Pancreas (tissue), 10 donors: ENCODE measurements at regions not wholly inside any gene's neighbourhood (a gene's known extent, or its start where the extent isn't known, plus 50 kb on each side); places are given as distances from the start of the nearest gene placed in this dataset.

Experiments used
- ATAC-seq, 4 donors: fragments of 200-7000 bp; cut with Tn5 transposase; one replicate each; pipeline versions ENCODE4 v1.8.0 to v1.9.1; 2020; ENCODE audit warnings: mild to moderate bottlenecking in 4 of 4, moderate library complexity in 4 of 4
- DNase-seq, 6 donors: peaks; one replicate each; pipeline ENCODE4 v3.0.0-alpha.2; 2020
- FAIRE-seq: peaks from 2 replicates; lab custom pipeline; 2012; peaks lifted over from hg19 to GRCh38; lab: Jason Lieb, UNC
- H3K27ac ChIP-seq, 4 donors: fragments of 200-600 bp; sonication (generic); 1 replicate in 3 of 4; 2 replicates in 1 of 4; pipeline versions ENCODE4 v1.5.0 to v1.8.0; 2020
- H3K27me3 ChIP-seq, 4 donors: fragments of 200-600 bp; one replicate each; pipeline ENCODE4 v1.8.0; 2021
- H3K36me3 ChIP-seq, 3 donors: fragments of 200-600 bp; sonication (generic) in 1 of 3; one replicate each; pipeline versions ENCODE4 v1.5.0 to v1.8.0; 2020 to 2021
- H3K4me1 ChIP-seq, 3 donors: fragments of 200-600 bp; one replicate each; pipeline ENCODE4 v1.8.0; 2021
- H3K4me3 ChIP-seq, 4 donors: fragments of 200-600 bp; sonication (generic) in 2 of 4; one replicate each; pipeline versions ENCODE4 v1.5.0 to v1.8.0; 2020 to 2021
- H3K9me3 ChIP-seq, 4 donors: fragments of 200-600 bp; one replicate each; pipeline ENCODE4 v1.8.0; 2021
- WGBS, 2 donors: extraction: QIAGEN DNeasy Blood & Tissue Kit; methylation state at CpG; one replicate each; pipeline ENCODE4 v1.1.7; 2013; 5-methylcytosine and 5-hydroxymethylcytosine counted together
- intact Hi-C, 3 donors: fragments of 100-400 bp; cut with DNase I; formaldehyde crosslinking; loops; one replicate each; pipeline versions ENCODE4 v1.11.1 to v1.14.2; 2022
- TF ChIP-seq, protein P1 (sequence below), 4 donors: fragments of 200-600 bp; sonication (generic) in 3 of 4; IDR thresholded peaks; one replicate each; pipeline versions ENCODE4 v1.5.0 to v1.8.0; 2021; ENCODE audit warnings: antibody characterized with exemption in 4 of 4
- donor health status: healthy with polysubstance abuse.
- donor health status: DM: no; HTN: no; CAD: no; lungs with moderate emphysema.
- donor health status: DM: no; HTN: no; CAD: no.
- donor health status: control.
- donor health status: control.
- donor health status: Bipolar disorder and iron deficiency.
- donor health status: DM: yes; HTN: yes; CAD: no.
- donor health status: DM: no; HTN: no; CAD: no.
- donor health status: DM: no; HTN: no; CAD: no.
- donor health status: DM: yes; HTN: yes; CAD: no.

DNA sequence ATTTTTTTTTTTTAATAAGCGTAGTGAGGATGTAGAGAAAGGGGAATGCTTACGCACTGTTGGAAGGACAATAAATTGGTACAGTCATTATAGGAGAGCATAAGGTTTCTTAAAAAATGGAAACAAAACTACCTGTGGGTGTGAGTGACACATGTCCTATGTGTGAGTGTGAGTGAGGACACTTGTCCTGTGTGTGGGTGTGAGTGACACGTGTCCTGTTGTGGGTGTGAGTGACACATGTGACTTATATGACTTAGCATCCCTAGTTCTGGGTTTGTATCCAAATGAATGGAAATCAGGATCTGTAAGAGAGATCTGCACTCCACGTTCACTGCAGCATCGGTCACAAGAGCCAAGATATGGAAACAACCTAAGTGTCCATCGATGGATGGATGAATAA lies 91.8 kb downstream of the CBLN2 start:
- no peaks in the 10 kb centered on the region for H3K9me3 ChIP-seq
- no peaks in the 10 kb centered on the region for H3K27me3 ChIP-seq
- FAIRE-seq (no peak), ATAC-seq (no peak), DNase-seq (no peak)
- TF ChIP-seq, protein P1, sequence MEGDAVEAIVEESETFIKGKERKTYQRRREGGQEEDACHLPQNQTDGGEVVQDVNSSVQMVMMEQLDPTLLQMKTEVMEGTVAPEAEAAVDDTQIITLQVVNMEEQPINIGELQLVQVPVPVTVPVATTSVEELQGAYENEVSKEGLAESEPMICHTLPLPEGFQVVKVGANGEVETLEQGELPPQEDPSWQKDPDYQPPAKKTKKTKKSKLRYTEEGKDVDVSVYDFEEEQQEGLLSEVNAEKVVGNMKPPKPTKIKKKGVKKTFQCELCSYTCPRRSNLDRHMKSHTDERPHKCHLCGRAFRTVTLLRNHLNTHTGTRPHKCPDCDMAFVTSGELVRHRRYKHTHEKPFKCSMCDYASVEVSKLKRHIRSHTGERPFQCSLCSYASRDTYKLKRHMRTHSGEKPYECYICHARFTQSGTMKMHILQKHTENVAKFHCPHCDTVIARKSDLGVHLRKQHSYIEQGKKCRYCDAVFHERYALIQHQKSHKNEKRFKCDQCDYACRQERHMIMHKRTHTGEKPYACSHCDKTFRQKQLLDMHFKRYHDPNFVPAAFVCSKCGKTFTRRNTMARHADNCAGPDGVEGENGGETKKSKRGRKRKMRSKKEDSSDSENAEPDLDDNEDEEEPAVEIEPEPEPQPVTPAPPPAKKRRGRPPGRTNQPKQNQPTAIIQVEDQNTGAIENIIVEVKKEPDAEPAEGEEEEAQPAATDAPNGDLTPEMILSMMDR (IDR thresholded peaks at IDR 0.05): no peak
- H3K27ac ChIP-seq: no peak overlapping the region
- H3K36me3 ChIP-seq: no peaks in the 10 kb centered on the region
- WGBS, 2 donors: 55 to 75% methylated on average over 6 of the region's 6 CpGs
- no peaks in the 10 kb centered on the region for H3K4me1 ChIP-seq
- intact Hi-C loops: no loop called here
- no peak overlapping the region for H3K4me3 ChIP-seq

DNA sequence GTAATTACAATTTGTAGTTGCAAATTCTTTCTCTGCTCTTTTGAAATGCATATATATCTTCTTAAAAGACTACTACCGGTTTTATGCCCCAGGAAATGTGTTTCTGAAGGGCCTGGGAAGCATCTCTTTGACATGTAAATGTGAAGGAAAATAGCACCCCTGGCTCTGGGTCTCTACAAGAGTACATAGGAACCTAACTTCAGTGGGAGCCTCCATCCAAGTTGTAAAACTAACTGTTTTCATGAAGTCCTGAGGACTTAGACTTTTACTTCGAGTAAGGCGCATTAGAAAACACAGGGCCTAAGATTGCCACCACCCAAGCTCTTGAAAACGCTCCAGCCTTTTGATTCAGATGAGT lies 99.4 kb downstream of the CBLN2 start:
- TF ChIP-seq, protein P1 (IDR thresholded peaks at IDR 0.05): no peak
- H3K27ac ChIP-seq: no peak overlapping the region
- DNase-seq: no peak
- no peaks in the 10 kb centered on the region for H3K4me1 ChIP-seq
- 38 to 42% methylated on average over 4 of the region's 4 CpGs for WGBS, 2 donors
- intact Hi-C loops: no loop called here
- no peaks in the 10 kb centered on the region for H3K27me3 ChIP-seq
- no peak for ATAC-seq
- H3K9me3 ChIP-seq: no peaks in the 10 kb centered on the region
- no peak overlapping the region for H3K4me3 ChIP-seq
- FAIRE-seq: no peak
- H3K36me3 ChIP-seq: no peaks in the 10 kb centered on the region

DNA sequence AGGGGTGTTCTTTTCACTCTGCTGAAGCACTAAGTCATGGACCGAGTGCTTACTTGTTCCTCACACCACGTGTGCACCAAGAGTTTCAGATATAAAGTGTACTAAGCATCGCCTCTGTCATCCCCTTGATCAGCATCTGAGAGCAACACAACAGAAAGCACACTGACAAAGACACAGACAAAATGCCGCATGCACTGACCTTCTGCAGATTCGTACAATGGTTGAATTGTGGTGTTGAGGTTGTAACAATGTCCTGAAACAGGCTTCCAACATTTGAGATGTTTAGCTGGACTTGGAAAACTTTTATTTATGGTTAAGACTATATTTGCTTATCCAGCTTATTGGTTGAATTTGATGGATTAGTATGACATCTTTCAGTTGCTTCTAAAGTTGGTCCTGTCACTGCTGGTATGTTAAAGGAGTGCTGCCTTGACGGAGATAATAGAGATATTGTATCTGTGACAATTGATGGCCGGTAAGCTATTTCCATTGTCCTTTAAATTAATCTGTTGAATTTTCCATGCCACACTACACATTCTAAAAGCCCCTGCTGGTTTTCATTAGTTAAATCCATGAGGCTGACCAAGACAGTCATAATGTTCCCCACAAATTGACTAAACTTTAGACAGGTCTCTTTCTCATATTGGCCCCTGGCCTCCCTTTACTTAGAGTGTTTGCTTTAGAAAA lies 99.9 kb downstream of the CBLN2 start:
- Histone ChIP-seq H3K4me1 (no peaks in the 10 kb centered on the region), H3K36me3 (no peaks in the 10 kb centered on the region), H3K4me3 (no peak overlapping the region), H3K27ac (no peak overlapping the region), H3K9me3 (no peaks in the 10 kb centered on the region), H3K27me3 (no peaks in the 10 kb centered on the region)
- intact Hi-C loops: no loop called here
- DNase-seq: no peak
- FAIRE-seq: no peak
- TF ChIP-seq, protein P1 (IDR thresholded peaks at IDR 0.05): no peak
- ATAC-seq: no peak
- 33 to 49% methylated on average over 7 of the region's 7 CpGs for WGBS, 2 donors

DNA sequence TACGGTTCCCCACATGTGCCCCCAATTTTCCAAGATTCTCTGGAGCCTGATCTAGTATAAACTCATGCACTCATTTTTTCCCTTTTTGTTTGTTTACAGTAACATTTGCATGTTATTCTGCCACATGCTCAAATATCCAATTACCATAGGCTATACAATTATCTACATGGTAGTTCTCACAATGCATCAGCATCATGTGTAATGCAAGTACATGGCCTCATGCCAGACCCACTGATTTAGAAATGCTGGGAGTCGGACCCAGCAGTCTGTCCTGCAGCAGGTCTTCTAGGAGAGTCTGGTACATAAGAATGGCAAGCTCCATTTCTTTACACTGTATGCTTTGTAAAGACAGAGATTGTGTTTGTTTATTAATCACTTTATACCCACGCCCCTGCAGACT lies 107.7 kb downstream of the CBLN2 start:
- ATAC-seq: no peak
- no peaks in the 10 kb centered on the region for H3K27me3 ChIP-seq
- 31 to 36% methylated on average over 3 of the region's 3 CpGs for WGBS, 2 donors
- TF ChIP-seq, protein P1 (IDR thresholded peaks at IDR 0.05): no peak
- no peak overlapping the region for H3K4me3 ChIP-seq
- no peak overlapping the region for H3K27ac ChIP-seq
- no peak for FAIRE-seq
- H3K9me3 ChIP-seq: no peaks in the 10 kb centered on the region
- H3K36me3 ChIP-seq: no peaks in the 10 kb centered on the region
- intact Hi-C loops: no loop called here
- no peaks in the 10 kb centered on the region for H3K4me1 ChIP-seq
- DNase-seq: no peak

DNA sequence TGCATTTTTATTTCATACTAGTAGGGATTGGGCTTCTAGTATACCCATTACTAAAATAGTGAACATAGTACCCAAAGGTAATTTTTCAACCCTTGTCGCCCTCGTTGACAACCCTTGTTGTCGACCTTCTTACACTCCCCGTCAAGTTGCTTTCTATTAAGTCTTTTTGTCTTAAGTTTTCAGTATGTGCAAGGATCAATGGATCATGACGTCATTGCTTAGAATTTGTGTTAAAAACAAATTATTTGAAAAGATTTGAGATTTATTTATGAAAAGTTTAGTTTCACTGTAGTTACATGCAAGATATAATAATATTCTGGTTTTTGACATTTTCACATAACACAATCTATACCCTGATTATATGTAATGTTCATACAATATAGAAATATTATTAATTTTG lies 110.4 kb downstream of the CBLN2 start:
- intact Hi-C loops: no loop called here
- no peak for DNase-seq
- ATAC-seq: no peak
- Histone ChIP-seq H3K27me3 (no peaks in the 10 kb centered on the region), H3K4me3 (no peak overlapping the region), H3K36me3 (no peaks in the 10 kb centered on the region), H3K27ac (no peak overlapping the region), H3K4me1 (no peaks in the 10 kb centered on the region), H3K9me3 (no peaks in the 10 kb centered on the region)
- 66% methylated on average over 5 of the region's 5 CpGs for WGBS, 2 donors
- FAIRE-seq: no peak
- TF ChIP-seq, protein P1 (IDR thresholded peaks at IDR 0.05): no peak
